M059J (cell line): ENCODE measurements at regions not wholly inside any gene's neighbourhood (a gene's known extent, or its start where the extent isn't known, plus 50 kb on each side); places are given as distances from the start of the nearest gene placed in this dataset.

Experiments
- DNase-seq: peaks from one replicate; pipeline ENCODE4 v3.0.0-alpha.2; 2012; ENCODE audit warnings: low read depth

DNA sequence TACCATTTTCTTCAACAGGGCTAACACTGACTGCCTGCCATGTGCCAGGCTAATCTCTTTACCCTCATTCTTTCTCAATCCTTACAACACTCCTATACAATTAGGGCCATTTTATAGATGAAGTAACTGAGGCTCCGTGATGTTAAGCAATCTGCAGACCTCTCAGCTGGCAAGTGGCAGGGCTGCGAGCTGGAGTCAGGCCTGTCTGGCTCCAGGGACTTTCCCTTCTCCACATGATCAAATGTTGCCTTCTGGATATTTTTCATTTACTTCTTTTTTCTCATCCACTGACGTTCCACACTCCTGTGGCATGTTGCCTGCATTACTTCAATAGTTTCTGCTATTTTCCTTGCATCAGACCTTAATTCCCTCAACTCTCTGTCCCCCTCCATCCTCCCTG lies 55.2 kb upstream of the TAGAP start:
- DNase-seq = no peak

GRCh38 chr6:159099276-159099675 lies 54.5 kb upstream of the TAGAP start:
- no peak for DNase-seq

GRCh38 chr6:159098636-159099106 lies 53.9 kb upstream of the TAGAP start:
- no peak for DNase-seq

DNA sequence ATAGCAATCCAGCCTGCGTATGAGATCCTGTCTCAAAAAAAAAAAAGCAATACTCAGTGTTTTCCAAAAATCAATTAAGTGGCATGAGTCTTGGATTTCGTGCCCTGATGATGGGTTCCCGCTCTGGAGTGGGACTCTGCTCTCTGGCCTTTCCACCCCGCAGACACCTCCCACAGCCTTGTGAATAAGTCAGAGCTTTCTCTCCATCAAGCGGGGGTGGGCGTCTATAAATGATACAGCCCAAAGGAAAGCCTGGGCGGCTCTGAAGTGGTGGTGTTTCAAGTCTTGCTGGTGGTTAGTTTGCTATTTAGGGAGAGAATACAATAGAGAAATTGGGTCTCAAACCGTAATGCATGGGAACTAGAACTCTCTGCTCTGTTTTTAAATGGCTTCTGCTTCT lies 52.5 kb upstream of the TAGAP start:
- DNase-seq = no peak

DNA sequence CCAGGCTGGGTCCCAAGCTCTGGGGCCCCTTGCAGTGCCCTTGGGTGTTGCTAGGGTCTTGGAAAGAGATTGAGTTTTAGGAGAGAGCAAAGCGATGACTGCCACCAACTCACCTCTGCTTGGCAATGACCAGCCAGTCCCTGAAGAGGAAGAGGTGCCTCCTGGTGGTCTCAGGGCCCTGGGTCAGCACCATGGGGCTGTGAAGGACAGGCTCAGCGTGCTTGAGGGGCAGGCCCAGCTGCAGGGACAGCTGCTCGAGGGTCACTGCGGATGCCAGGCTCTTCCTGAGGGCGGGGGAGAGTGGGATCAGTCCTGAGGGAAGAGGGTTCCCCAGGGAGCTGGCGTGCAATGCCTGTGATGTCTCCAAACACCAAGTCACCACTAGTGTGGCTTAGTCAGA lies 50.8 kb upstream of the TAGAP start:
- DNase-seq = no peak

DNA sequence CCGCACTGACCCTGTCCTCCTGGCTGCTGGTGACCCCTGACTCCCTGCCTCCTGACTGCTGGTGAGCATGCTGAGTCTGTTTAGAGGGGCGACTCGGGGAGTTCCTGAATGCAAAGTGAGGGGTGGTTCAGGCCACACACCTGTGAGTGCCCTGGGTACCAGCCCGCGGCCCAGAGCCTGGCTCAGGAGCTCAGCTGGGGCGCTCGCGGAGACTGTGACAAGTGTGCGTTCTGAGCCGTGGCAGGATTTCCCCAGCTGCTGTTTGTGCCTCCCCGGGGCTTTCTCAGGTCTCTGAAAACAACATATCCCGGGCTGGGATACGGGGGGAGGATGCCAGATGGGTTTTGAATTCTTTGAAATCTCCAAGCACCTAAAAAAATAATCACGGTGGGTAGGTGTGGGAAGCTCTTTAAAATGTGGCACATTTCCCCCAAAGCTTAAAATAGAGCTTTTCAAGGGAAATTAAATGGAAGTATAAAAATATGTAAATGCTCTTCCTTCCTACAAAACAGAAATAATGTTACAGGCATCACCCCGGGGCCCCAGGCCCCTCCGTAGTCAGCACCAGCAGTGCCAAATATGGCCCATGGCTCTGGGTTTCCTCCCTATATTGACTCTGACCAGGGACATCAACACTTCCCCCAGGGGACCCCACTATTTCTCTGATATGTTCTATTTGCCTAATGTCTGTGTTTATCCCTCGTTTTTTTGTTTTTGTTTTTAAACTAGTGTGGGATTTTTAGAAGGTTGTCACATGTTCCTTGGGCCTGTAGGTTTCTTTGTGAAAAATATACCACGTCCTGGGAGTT lies 49.9 kb upstream of the TAGAP start:
- DNase-seq = no peak
